AG08395 (cell line): ENCODE measurements at regions not wholly inside any gene's neighbourhood (a gene's known extent, or its start where the extent isn't known, plus 50 kb on each side); places are given as distances from the start of the nearest gene placed in this dataset.

Experiments used
- DNase-seq: peaks from one replicate; pipeline ENCODE4 v3.0.0; 2012; ENCODE audit warnings: mixed read lengths, low spot score

DNA sequence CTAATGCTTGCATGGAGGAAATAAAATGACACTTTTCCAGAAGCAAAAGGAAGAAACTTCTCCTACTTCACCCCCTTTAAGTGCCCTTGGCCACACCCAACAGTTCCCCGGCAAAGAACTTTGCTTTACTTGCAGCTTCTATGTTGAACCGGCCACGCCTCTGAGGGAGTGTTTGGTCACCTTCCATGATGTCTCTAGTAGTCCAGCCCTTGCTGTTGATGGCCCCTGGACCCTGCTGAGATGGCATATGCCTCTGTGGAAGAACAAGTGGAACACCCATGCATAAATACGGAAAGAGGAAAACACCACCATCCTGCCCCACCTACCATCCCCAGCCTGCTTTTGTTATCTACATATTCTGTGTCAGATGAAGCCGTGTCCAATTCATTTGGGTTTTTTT, 218.3 kb upstream of the POU3F3 start:
- DNase-seq = no peak

GRCh38 chr2:104638190-104638858, 215.6 kb upstream of the POU3F3 start:
- DNase-seq = no peak

DNA sequence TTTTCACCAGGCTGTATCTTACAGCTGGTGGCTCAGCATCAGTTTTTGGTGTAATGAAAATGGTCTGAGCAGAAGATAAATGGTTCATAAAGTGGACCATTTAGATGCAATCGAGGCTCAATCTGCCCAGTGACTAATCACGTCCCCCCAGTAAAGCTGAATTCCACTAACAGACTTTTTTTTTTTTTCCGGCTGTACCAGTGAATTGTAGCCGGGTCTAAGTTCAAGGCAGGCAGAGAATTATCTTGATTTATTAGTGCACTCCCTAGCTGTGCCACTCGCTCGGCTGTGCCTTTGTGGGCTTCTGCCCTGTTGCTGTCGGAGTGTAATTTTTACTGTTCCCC, 215.1 kb upstream of the POU3F3 start:
- DNase-seq = no peak

DNA sequence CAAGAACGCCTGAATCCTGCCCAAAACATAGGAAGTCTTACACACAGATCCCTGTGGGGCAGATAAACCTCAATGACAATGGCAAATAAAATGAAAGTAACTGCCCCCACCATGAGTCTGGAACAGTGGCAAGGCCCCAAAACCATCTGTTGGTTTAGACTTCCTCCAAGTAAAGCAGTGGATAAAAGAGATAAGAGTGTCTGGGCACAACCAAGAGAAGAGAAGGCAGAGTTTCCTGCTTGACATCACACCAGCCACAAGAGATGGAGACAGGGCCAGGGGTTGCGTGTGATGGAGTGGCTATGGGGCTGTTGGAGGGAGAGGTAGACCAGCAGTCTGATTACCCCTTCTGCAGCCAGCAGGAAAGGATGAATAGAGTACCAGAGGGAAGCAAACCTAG, 212.1 kb upstream of the POU3F3 start:
- no peak for DNase-seq

- no peak for DNase-seq
These were observed 205.5 kb upstream of the POU3F3 start for GRCh38 chr2:104648376-104648775.

GRCh38 chr2:104649866-104650265, 204.0 kb upstream of the POU3F3 start:
- DNase-seq = no peak

- no peak for DNase-seq
These were observed 203.4 kb upstream of the POU3F3 start for GRCh38 chr2:104650405-104650996.

DNA sequence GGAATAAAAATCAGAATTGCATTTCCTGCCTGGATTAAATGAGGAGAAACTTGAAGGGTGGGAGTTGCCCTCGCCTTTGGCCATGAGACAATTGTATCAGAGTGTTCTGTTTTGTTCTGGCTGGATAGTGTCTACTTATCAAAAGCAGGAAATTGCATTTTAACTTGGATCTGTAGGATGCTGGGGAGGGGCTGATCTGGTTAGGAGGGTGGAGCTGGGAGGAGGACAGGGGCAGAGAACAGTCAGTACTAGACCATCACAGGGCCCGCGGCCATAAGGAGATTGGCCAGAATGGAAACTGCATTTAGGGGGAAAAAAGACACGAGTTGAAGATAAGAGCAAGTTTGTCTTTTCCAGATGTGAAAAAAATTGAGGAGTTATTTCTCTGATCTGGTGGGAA, 199.1 kb upstream of the POU3F3 start:
- DNase-seq = no peak

DNA sequence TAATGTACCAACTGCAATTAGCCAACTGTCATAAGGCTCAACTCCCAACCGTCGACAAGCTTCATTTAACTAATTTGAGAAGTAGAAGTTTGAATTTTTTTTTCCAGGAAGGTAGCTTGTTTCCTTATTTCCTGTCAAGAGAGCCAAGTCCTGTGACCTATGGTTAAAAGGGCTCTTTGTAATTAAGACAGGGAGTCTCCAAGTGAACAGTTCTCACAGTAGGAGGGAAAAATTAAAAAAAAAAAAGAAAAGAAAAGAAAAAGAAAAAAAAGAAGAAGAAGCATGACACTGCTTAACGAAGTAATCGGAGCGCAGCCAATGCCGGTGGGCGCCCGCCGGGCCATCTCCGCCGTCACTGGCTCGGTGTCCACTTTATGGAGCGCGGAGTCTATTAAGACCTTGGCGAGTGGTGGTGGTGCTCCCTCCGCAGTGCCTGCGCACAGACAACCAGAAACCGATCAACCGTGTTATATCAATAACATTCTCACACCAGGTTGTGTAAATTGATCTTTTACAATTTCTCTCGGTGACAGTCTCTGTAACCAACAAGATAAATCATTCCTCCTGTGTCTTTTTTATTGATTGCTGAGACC, 197.2 kb upstream of the POU3F3 start:
- no peak for DNase-seq

DNA sequence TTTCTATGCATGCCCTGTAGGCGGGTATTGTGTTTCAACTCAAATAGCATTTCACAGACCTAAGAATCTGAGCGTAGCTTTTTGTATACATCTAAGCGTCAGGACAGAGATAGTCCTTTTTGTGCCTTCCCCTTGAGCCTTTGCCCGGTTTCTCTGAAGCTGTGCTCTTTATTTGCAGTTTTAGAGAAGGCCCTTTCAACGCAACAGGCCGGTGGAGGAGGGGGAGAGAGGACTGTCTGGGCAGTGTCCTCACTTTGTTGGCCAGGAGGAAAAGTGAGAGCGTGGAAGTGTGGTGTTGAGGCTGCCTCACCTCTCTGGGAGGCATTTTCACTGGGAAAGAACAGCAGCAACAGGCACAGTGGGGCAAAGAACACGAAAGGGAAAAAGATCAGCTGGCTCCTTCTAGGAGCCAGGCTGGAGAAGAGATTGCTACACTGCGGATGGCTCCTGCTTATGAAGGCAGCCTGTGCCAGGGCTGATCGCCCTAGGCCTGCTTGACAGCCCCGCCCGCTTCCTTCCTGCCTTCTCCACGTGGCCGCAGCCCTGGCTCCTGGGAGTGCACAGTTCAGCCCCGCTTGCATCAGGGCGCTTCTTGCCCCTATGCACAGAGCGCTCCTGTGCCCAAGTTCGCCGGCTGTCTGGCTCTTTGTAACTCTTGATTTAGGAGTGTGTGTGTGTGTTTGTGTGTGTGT, 195.6 kb upstream of the POU3F3 start:
- DNase-seq = no peak

DNA sequence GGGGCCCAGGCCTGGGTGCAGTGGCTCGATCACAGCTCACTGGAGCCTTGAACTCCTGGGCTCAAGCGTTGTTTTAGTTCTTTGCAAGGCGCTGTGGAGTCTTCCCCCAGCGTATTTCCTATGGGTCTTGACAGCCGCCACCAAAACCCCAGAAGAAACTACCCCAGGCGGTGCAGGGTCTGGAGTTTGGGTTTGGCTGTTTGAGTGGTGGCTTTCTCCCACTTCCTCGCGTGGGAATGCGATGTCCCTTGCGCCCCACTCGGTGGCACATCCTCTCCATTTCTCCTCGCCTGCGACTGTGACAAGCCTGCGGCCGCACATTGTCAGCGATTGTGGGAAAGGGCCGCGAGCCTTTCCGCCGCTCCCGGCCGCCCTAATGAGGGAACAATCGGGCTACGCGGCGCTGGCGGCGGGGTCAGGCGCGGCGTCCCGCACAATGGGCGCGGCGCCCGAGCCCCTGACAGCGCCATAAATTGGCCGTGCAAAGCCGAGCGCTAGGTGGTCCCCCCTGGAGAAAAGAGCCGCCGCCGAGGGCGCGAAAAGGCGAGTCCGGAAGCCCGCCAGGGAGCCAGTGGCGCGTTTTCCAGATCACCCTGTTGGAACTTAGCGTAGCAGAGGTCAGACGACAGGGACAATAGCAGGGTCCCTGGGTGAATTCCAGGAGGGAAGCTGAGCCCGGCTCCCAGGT, 194.9 kb upstream of the POU3F3 start:
- no peak for DNase-seq

GRCh38 chr2:104660991-104661390, 192.9 kb upstream of the POU3F3 start:
- DNase-seq = no peak

- no peak for DNase-seq
These were observed 189.2 kb upstream of the POU3F3 start for GRCh38 chr2:104664672-104665071.

- DNase-seq = no peak
These were observed 185.3 kb upstream of the POU3F3 start for GRCh38 chr2:104668631-104669030.

- DNase-seq = no peak
These were observed 180.7 kb upstream of the POU3F3 start for GRCh38 chr2:104673225-104673624.

DNA sequence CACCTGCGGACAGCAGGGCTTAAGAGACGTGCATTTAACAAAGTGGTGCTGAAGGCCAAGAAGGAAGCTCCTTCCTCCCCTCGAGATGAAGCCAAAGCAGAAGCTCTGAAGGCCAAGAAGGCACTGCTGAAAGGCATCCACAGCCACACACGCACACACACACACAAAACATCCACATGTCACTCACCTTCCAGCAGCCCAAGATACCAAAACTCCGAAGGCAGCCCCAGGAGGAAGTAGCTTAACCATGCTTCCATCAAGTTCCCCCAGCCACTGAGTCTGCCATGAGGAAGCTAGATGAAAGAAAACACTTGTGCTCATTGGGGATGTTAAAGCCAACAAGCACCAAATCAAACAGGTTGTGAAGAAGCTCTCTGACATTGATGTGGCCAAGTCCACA, 175.7 kb upstream of the POU3F3 start:
- DNase-seq = no peak

- no peak for DNase-seq
These were observed 168.3 kb upstream of the POU3F3 start for GRCh38 chr2:104685591-104685990.

DNA sequence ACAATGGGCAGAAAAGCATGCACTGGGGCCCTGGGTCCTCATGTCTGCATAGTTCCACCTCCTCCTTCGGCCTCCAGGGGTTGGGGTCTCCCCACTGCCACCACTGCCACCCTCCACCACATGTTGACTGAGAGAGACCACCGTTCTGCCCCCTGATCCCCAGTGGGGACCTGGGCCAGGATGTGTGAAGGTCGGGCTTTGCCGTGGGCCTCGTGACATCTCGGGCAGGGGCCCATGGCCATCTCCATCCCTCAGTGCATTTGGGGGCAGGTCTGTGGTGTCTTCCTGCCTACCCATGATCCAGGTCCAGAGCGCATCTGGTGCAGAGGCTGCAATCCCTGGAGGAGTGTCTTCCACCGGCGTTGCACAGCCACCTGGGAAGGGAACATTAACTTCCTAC, 166.8 kb upstream of the POU3F3 start:
- no peak for DNase-seq

- DNase-seq = no peak
These were observed 163.5 kb upstream of the POU3F3 start for GRCh38 chr2:104690255-104690984.

DNA sequence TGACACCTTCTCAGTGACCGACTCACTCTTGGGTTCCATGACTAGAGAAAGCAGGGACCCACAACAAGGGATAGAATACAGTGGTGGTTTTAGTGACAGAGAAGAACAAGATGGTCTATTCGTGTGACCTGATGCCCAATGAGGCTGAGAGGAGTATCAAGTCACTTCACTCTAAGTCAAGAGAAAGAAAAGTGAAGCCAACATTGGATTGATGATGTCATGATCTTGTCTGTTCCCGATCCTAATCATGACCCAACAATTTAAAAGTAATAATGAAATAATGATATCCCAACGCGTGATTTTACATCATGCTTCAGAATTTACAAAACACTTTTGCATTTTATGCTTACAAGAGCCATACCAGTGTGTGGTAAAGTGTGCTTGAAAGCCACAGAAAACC, 155.6 kb upstream of the POU3F3 start:
- no peak for DNase-seq

- no peak for DNase-seq
These were observed 152.5 kb upstream of the POU3F3 start for GRCh38 chr2:104701411-104701911.
